H1 (cell line): ENCODE measurements at regions not wholly inside any gene's neighbourhood (a gene's known extent, or its start where the extent isn't known, plus 50 kb on each side); places are given as distances from the start of the nearest gene placed in this dataset.

Experiments
- CTCF ChIA-PET: fragments of 300-600 bp; sonication (Branson Sonifier 250); formaldehyde crosslinking; loops from one replicate; lab custom pipeline; 2021; ENCODE audit not compliant: partially characterized antibody; lab: Charles Lee
- POLR2A ChIA-PET: fragments of 300-600 bp; sonication (Branson Sonifier 250); formaldehyde crosslinking; loops from one replicate; lab custom pipeline; 2021; ENCODE audit warnings: inconsistent platforms; ENCODE audit not compliant: partially characterized antibody; lab: Charles Lee
- DNase-seq, 2 experiments: peaks; one replicate each; pipeline versions ENCODE4 v3.0.0 to v3.0.0-alpha.2; 2010 to 2022; ENCODE audit warnings: low spot score in 2 of 2, low read depth in 1 of 2, mixed read lengths in 1 of 2
- FAIRE-seq: peaks from 2 replicates; lab custom pipeline; 2011; peaks lifted over from hg19 to GRCh38; lab: Jason Lieb, UNC
- H2AFZ ChIP-seq: 2 replicates; pipeline ENCODE4 v1.8.1; 2012; ENCODE audit warnings: low read length, inconsistent platforms
- H2AK5ac ChIP-seq: 2 replicates; pipeline ENCODE4 v1.6.1; 2013; ENCODE audit warnings: low read depth, low read length
- H2BK120ac ChIP-seq: replicated peaks from 2 replicates; pipeline ENCODE3; 2013; ENCODE audit warnings: low read depth, low read length, inconsistent platforms
- H2BK12ac ChIP-seq: 2 replicates; pipeline ENCODE4 v1.6.1; 2013; ENCODE audit warnings: low read depth, low read length
- H2BK15ac ChIP-seq: 2 replicates; pipeline ENCODE4 v1.6.1; 2013; ENCODE audit warnings: low read length
- H2BK20ac ChIP-seq: 2 replicates; pipeline ENCODE4 v1.6.1; 2013; ENCODE audit warnings: low read length
- H2BK5ac ChIP-seq: 2 replicates; pipeline ENCODE4 v1.6.1; 2013; ENCODE audit warnings: low read depth, low read length
- H3K14ac ChIP-seq: 2 replicates; pipeline ENCODE4 v1.6.1; 2013; ENCODE audit warnings: inconsistent platforms; ENCODE audit not compliant: insufficient read length
- H3K18ac ChIP-seq: 2 replicates; pipeline ENCODE4 v1.6.1; 2013; ENCODE audit warnings: low read length; ENCODE audit errors: extremely low read depth
- H3K23ac ChIP-seq: 2 replicates; pipeline ENCODE4 v1.6.1; 2013; ENCODE audit warnings: inconsistent platforms; ENCODE audit not compliant: insufficient read length
- H3K23me2 ChIP-seq: 2 replicates; pipeline ENCODE4 v1.6.1; 2013; ENCODE audit warnings: low read depth, low read length
- H3K27ac ChIP-seq: 2 replicates; pipeline ENCODE4 v1.6.1; 2011; ENCODE audit warnings: low read depth, low read length, inconsistent platforms
- H3K27me3 ChIP-seq, 4 experiments: replicated peaks in 1 of 4; 1 replicate in 1 of 4; 2 replicates in 3 of 4; pipeline versions ENCODE4 v1.6.1 to v1.8.1; 2011 to 2013; ENCODE audit warnings: low read length in 3 of 4, mild to moderate bottlenecking in 3 of 4, inconsistent platforms in 2 of 4, mixed read lengths in 2 of 4, moderate library complexity in 1 of 4; ENCODE audit not compliant: control insufficient read depth in 3 of 4, insufficient read depth in 3 of 4; ENCODE audit errors: extremely low read depth in 1 of 4
- H3K36me3 ChIP-seq, 4 experiments: 2 replicates each; pipeline versions ENCODE4 v1.6.1 to v1.8.1; 2011 to 2013; ENCODE audit warnings: mild to moderate bottlenecking in 4 of 4, low read length in 3 of 4, moderate library complexity in 2 of 4, control low read depth in 1 of 4, inconsistent platforms in 1 of 4; ENCODE audit not compliant: insufficient read depth in 4 of 4, control insufficient read depth in 2 of 4
- H3K4ac ChIP-seq: replicated peaks from 2 replicates; pipeline ENCODE3; 2013; ENCODE audit warnings: low read length, low read depth, mixed read lengths, inconsistent platforms; ENCODE audit not compliant: insufficient read length
- H3K4me1 ChIP-seq, 4 experiments: replicated peaks in 1 of 4; 1 replicate in 1 of 4; 2 replicates in 3 of 4; pipeline versions ENCODE4 v1.6.1 to v1.8.1; 2011 to 2013; ENCODE audit warnings: low read length in 3 of 4, inconsistent platforms in 2 of 4, mixed read lengths in 1 of 4; ENCODE audit not compliant: insufficient read depth in 4 of 4, control insufficient read depth in 3 of 4
- H3K4me2 ChIP-seq, 2 experiments: 2 replicates each; pipeline versions ENCODE4 v1.6.1 to v1.8.1; 2011 to 2013; ENCODE audit warnings: low read depth in 2 of 2, low read length in 2 of 2, control low read depth in 1 of 2, inconsistent platforms in 1 of 2, mild to moderate bottlenecking in 1 of 2; ENCODE audit not compliant: insufficient read depth in 1 of 2
- H3K4me3 ChIP-seq, 4 experiments: fragments of 200-600, 300-600 bp in 1 of 4; sonication (generic), shearing (Covaris generic), sonication (Bioruptor Twin) in 1 of 4; 2 replicates each; pipeline versions ENCODE4 v1.5.1 to v1.8.1; 2011 to 2016; ENCODE audit warnings: low read length in 4 of 4, low read depth in 3 of 4, control low read depth in 2 of 4, inconsistent platforms in 2 of 4, mild to moderate bottlenecking in 2 of 4, mixed read lengths in 1 of 4, moderate library complexity in 1 of 4; ENCODE audit not compliant: insufficient read depth in 2 of 4; ENCODE audit errors: extremely low read depth in 1 of 4
- H3K56ac ChIP-seq: replicated peaks from 2 replicates; pipeline ENCODE3; 2013; ENCODE audit warnings: low read depth, mild to moderate bottlenecking, mixed read lengths, low read length, inconsistent platforms; ENCODE audit not compliant: insufficient read length
- H3K79me1 ChIP-seq: 2 replicates; pipeline ENCODE4 v1.6.1; 2013; ENCODE audit warnings: low read depth, low read length, control low read depth
- H3K79me2 ChIP-seq, 2 experiments: 2 replicates each; pipeline versions ENCODE4 v1.6.1 to v1.8.1; 2012 to 2013; ENCODE audit warnings: low read length in 2 of 2, mild to moderate bottlenecking in 2 of 2, inconsistent platforms in 1 of 2; ENCODE audit not compliant: insufficient read depth in 2 of 2, control insufficient read depth in 1 of 2
- H3K9ac ChIP-seq, 4 experiments: replicated peaks in 1 of 4; 1 replicate in 1 of 4; 2 replicates in 3 of 4; pipeline versions ENCODE4 v1.6.1 to v1.8.1; 2011 to 2013; ENCODE audit warnings: low read depth in 3 of 4, low read length in 3 of 4, control low read depth in 2 of 4, mild to moderate bottlenecking in 2 of 4, moderate library complexity in 2 of 4, inconsistent platforms in 1 of 4; ENCODE audit errors: extremely low read depth in 1 of 4
- H3K9me3 ChIP-seq, 2 experiments: 2 replicates each; pipeline versions ENCODE4 v1.6.1 to v1.8.1; 2012 to 2013; ENCODE audit warnings: mild to moderate bottlenecking in 2 of 2, moderate library complexity in 2 of 2, control low read depth in 1 of 2, inconsistent platforms in 1 of 2, low read depth in 1 of 2, low read length in 1 of 2, mixed read lengths in 1 of 2; ENCODE audit not compliant: insufficient read depth in 2 of 2
- H4K20me1 ChIP-seq, 2 experiments: replicated peaks in 1 of 2; 2 replicates each; pipeline versions ENCODE3 to v1.8.1; 2011 to 2013; ENCODE audit warnings: inconsistent platforms in 2 of 2, low read length in 2 of 2, mild to moderate bottlenecking in 1 of 2; ENCODE audit not compliant: insufficient read depth in 2 of 2, control insufficient read depth in 1 of 2
- H4K5ac ChIP-seq: 2 replicates; pipeline ENCODE4 v1.6.1; 2013; ENCODE audit warnings: low read length, low read depth, mixed read lengths, inconsistent platforms; ENCODE audit not compliant: insufficient read length
- H4K8ac ChIP-seq: 2 replicates; pipeline ENCODE4 v1.8.0; 2013; ENCODE audit warnings: mild to moderate bottlenecking, moderate library complexity, low read length, inconsistent platforms; ENCODE audit not compliant: insufficient read depth; ENCODE audit errors: extremely low read depth
- H4K91ac ChIP-seq: replicated peaks from 2 replicates; pipeline ENCODE3; 2013; ENCODE audit warnings: low read length, mixed read lengths, inconsistent platforms; ENCODE audit not compliant: insufficient read length
- BCL11A ChIP-seq, 2 experiments: IDR thresholded peaks; one replicate each; pipeline ENCODE4 v1.6.1; 2011; ENCODE audit warnings: low read depth in 2 of 2, low read length in 2 of 2, mild to moderate bottlenecking in 2 of 2
- CBX5 ChIP-seq: fragments of 300-800, 300-1000 bp; sonication (generic); IDR thresholded peaks from 2 replicates; pipeline ENCODE4 v1.7.1; 2016; ENCODE audit warnings: antibody characterized with exemption, low read length, low read depth
- CHD1 ChIP-seq: IDR thresholded peaks from 2 replicates; pipeline ENCODE4 v1.6.1; 2012; ENCODE audit warnings: low read depth, low read length, improper control_type of control experiment
- CREB1 ChIP-seq: IDR thresholded peaks from 2 replicates; pipeline ENCODE4 v1.6.1; 2012; ENCODE audit warnings: inconsistent platforms
- POLR2A ChIP-seq, 2 experiments: IDR thresholded peaks; 1 replicate in 1 of 2; 2 replicates in 1 of 2; pipeline ENCODE4 v1.6.1; 2011; ENCODE audit warnings: low read depth in 2 of 2, low read length in 2 of 2, mild to moderate bottlenecking in 2 of 2; ENCODE audit errors: control extremely low read depth in 1 of 2
- POU5F1 ChIP-seq: IDR thresholded peaks from 2 replicates; pipeline ENCODE4 v1.6.1; 2011; ENCODE audit warnings: low read depth, mild to moderate bottlenecking, low read length, moderate library complexity
- RXRA ChIP-seq: IDR thresholded peaks from 2 replicates; pipeline ENCODE4 v1.6.1; 2011; ENCODE audit warnings: low read depth, mild to moderate bottlenecking, low read length, moderate library complexity; ENCODE audit not compliant: insufficient read depth
- TAF1 ChIP-seq: IDR thresholded peaks from 2 replicates; pipeline ENCODE4 v1.6.1; 2011; ENCODE audit warnings: mild to moderate bottlenecking, low read depth, low read length
- WGBS, 2 experiments: shearing (Covaris generic) in 1 of 2; methylation state at CpG; one replicate each; pipeline versions ENCODE4 v1.1.6 to v1.1.7; 2013 to 2015; ENCODE audit warnings: low lambda C conversion rate in 2 of 2, mixed read lengths in 2 of 2, inconsistent platforms in 1 of 2, low coverage in 1 of 2, missing lambda C conversion rate in 1 of 2; ENCODE audit not compliant: insufficient replicate concordance in 2 of 2, insufficient coverage in 1 of 2, insufficient read length in 1 of 2; ENCODE audit errors: extremely low coverage in 1 of 2, missing lambda C conversion rate in 1 of 2; 5-methylcytosine and 5-hydroxymethylcytosine counted together
- TF ChIP-seq, protein P1 (sequence below): IDR thresholded peaks from 2 replicates; pipeline ENCODE4 v1.6.1; 2012; ENCODE audit warnings: low read length, inconsistent platforms
- TF ChIP-seq, protein P2 (sequence below), 3 experiments: IDR thresholded peaks; 1 replicate in 2 of 3; 2 replicates in 1 of 3; pipeline versions ENCODE4 v1.5.1 to v1.6.1; 2011; ENCODE audit warnings: low read length in 3 of 3, mild to moderate bottlenecking in 3 of 3, inconsistent platforms in 2 of 3, low read depth in 1 of 3, moderate library complexity in 1 of 3; ENCODE audit not compliant: insufficient read depth in 1 of 3; ENCODE audit errors: control extremely low read depth in 1 of 3

DNA sequence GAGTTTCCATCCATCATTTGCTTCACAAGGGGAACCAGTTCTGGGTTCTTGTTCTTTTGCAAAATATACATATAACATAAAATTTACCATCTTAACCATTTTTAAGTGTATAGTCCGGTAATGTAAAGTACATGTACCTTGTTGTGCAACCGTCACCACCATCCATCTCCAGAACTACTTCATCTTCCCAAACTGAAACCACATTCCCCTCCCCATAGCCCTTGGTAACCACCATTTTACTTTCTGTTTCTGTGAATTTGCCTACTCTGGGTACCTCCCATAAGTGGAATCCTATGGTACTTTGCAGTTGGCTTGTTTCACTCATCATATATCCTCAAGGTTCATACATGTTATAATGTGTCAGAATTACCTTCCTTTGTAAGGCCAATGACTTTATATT, 70.3 kb upstream of the DSP start:
- Histone ChIP-seq H2BK5ac (no peak overlapping the region), H4K8ac (no peak overlapping the region), H3K9ac (no peak overlapping the region), H2BK120ac (no peak overlapping the region), H3K36me3 (no peaks in the 10 kb centered on the region), H2AK5ac (no peak overlapping the region), H2BK20ac (no peak overlapping the region), H4K5ac (no peak overlapping the region), H3K27me3 (no peaks in the 10 kb centered on the region), H3K23ac (no peak overlapping the region), H3K4me2 (no peak overlapping the region), H3K79me1 (no peaks in the 10 kb centered on the region), H3K4me1 (no peaks in the 10 kb centered on the region), H3K14ac (no peak overlapping the region), H3K9me3 (no peaks in the 10 kb centered on the region), H3K23me2 (no peaks in the 10 kb centered on the region), H3K18ac (no peak overlapping the region), H2BK12ac (no peak overlapping the region), H4K20me1 (no peaks in the 10 kb centered on the region), H3K4me3 (no peak overlapping the region), H4K91ac (no peak overlapping the region), H2BK15ac (no peak overlapping the region), H3K27ac (no peak overlapping the region), H3K4ac (no peak overlapping the region), H3K79me2 (no peaks in the 10 kb centered on the region), H3K56ac (no peak overlapping the region), H2AFZ (no peak overlapping the region)
- 86% methylated on average over 2 of the region's 2 CpGs; no CpG with 5 or more reads in 1 of the 2 experiments for WGBS, 2 experiments
- TF ChIP-seq POU5F1 (no peak), CREB1 (no peak), POLR2A (IDR thresholded peaks at IDR 0.05; ENCODE audit: control extremely low read depth in 1 of 2, low read depth in 2 of 2, low read length in 2 of 2) (no peak), CHD1 (no peak), TAF1 (no peak), RXRA (no peak), CBX5 (no peak), BCL11A (IDR thresholded peaks at IDR 0.05; ENCODE audit: low read depth in 2 of 2, low read length in 2 of 2) (no peak)
- TF ChIP-seq, protein P1, sequence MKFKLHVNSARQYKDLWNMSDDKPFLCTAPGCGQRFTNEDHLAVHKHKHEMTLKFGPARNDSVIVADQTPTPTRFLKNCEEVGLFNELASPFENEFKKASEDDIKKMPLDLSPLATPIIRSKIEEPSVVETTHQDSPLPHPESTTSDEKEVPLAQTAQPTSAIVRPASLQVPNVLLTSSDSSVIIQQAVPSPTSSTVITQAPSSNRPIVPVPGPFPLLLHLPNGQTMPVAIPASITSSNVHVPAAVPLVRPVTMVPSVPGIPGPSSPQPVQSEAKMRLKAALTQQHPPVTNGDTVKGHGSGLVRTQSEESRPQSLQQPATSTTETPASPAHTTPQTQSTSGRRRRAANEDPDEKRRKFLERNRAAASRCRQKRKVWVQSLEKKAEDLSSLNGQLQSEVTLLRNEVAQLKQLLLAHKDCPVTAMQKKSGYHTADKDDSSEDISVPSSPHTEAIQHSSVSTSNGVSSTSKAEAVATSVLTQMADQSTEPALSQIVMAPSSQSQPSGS, result no peak
- TF ChIP-seq, protein P2, sequence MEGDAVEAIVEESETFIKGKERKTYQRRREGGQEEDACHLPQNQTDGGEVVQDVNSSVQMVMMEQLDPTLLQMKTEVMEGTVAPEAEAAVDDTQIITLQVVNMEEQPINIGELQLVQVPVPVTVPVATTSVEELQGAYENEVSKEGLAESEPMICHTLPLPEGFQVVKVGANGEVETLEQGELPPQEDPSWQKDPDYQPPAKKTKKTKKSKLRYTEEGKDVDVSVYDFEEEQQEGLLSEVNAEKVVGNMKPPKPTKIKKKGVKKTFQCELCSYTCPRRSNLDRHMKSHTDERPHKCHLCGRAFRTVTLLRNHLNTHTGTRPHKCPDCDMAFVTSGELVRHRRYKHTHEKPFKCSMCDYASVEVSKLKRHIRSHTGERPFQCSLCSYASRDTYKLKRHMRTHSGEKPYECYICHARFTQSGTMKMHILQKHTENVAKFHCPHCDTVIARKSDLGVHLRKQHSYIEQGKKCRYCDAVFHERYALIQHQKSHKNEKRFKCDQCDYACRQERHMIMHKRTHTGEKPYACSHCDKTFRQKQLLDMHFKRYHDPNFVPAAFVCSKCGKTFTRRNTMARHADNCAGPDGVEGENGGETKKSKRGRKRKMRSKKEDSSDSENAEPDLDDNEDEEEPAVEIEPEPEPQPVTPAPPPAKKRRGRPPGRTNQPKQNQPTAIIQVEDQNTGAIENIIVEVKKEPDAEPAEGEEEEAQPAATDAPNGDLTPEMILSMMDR (IDR thresholded peaks at IDR 0.05; ENCODE audit: control extremely low read depth in 1 of 3, insufficient read depth in 1 of 3, low read depth in 1 of 3, low read length in 3 of 3), result no peak
- CTCF ChIA-PET, result no interaction called here
- FAIRE-seq (no peak), DNase-seq (no peak)
- POLR2A ChIA-PET, result no interaction called here
